ENCODE measurements at regions not wholly inside any gene's neighbourhood (a gene's known extent, or its start where the extent isn't known, plus 50 kb on each side); places are given as distances from the start of the nearest gene placed in this dataset.

DNA sequence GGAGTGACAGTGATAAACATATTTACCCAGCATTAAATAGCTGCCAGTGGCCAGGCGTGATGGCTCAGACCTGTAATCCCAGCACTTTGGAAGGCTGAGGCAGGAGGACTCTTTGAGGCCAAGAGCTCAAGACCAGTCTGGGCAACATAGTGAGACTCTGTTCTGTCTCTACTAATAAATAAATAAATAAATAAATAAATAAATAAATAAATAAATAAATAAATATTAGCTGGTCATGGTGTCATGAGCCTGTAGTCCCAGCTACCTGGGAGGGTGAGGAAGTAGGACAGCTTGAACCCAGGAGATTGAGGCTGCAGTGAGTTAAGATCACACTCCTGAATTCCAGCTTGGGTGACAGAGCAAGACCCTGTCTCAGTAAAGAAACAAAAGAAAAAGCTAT is 384.0 kb upstream of the ADARB2 start:
- TF ChIP-seq, protein P1, sequence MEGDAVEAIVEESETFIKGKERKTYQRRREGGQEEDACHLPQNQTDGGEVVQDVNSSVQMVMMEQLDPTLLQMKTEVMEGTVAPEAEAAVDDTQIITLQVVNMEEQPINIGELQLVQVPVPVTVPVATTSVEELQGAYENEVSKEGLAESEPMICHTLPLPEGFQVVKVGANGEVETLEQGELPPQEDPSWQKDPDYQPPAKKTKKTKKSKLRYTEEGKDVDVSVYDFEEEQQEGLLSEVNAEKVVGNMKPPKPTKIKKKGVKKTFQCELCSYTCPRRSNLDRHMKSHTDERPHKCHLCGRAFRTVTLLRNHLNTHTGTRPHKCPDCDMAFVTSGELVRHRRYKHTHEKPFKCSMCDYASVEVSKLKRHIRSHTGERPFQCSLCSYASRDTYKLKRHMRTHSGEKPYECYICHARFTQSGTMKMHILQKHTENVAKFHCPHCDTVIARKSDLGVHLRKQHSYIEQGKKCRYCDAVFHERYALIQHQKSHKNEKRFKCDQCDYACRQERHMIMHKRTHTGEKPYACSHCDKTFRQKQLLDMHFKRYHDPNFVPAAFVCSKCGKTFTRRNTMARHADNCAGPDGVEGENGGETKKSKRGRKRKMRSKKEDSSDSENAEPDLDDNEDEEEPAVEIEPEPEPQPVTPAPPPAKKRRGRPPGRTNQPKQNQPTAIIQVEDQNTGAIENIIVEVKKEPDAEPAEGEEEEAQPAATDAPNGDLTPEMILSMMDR (IDR thresholded peaks at IDR 0.05), result no peak
- TF ChIP-seq EZH2 (IDR thresholded peaks at IDR 0.05), result no peak
